ENCODE measurements at regions not wholly inside any gene's neighbourhood (a gene's known extent, or its start where the extent isn't known, plus 50 kb on each side); places are given as distances from the start of the nearest gene placed in this dataset.

- no CpG with 5 or more reads among the region's 3 CpGs for WGBS, 2 experiments (ENCODE audit: insufficient coverage in 2 of 2)
- peaks cover 4% of the 10 kb centered on the region for H3K4me1 ChIP-seq (ENCODE audit: control insufficient read depth, insufficient read depth, low read length, poor library complexity, severe bottlenecking)
- H3K9me3 ChIP-seq (ENCODE audit: control insufficient read depth, low read length) = no peaks in the 10 kb centered on the region
- no peak overlapping the region for H3K27ac ChIP-seq (ENCODE audit: low read depth, low read length, severe bottlenecking)
- no peaks in the 10 kb centered on the region for H3K36me3 ChIP-seq (ENCODE audit: control insufficient read depth, insufficient read depth, low read length)
- no peak overlapping the region for H3K4me3 ChIP-seq (ENCODE audit: extremely low read depth, insufficient read depth, low read length, poor library complexity, severe bottlenecking)
Measured at GRCh38 chr15:81511138-81511537, 137.1 kb upstream of the TMC3 start.

- no peaks in the 10 kb centered on the region for H3K4me1 ChIP-seq (ENCODE audit: control insufficient read depth, insufficient read depth, low read length, poor library complexity, severe bottlenecking)
- H3K4me3 ChIP-seq (ENCODE audit: extremely low read depth, insufficient read depth, low read length, poor library complexity, severe bottlenecking) = no peak overlapping the region
- no peaks in the 10 kb centered on the region for H3K9me3 ChIP-seq (ENCODE audit: control insufficient read depth, low read length)
- 67 to 82% methylated on average over 2 to 3 of the region's 3 CpGs for WGBS, 2 experiments (ENCODE audit: insufficient coverage in 2 of 2)
- no peak overlapping the region for H3K27ac ChIP-seq (ENCODE audit: low read depth, low read length, severe bottlenecking)
- no peaks in the 10 kb centered on the region for H3K36me3 ChIP-seq (ENCODE audit: control insufficient read depth, insufficient read depth, low read length)
Measured at GRCh38 chr15:81507831-81508230, 133.8 kb upstream of the TMC3 start.

DNA sequence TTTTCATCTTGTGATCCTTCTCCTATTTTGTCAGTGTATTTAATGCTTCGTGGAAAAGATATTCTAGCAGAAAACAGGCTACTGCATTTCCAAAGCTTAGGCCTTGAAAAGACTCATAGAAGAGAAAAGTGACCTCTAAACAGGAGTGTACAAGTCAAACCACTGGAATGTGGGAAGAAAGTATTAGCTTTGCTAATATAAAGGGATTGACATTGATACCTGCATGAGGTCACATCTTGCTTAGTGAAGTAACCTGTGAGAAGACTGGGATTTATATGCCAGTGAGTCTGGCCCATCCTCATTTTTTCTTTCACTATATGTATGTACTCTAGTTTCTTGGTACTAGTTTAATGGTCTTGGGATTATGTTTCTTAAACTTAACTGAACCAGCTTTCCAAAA lies 132.9 kb upstream of the TMC3 start:
- Histone ChIP-seq H3K9me3 (ENCODE audit: control insufficient read depth, low read length) (no peaks in the 10 kb centered on the region), H3K4me3 (ENCODE audit: extremely low read depth, insufficient read depth, low read length, poor library complexity, severe bottlenecking) (no peak overlapping the region), H3K27ac (ENCODE audit: low read depth, low read length, severe bottlenecking) (no peak overlapping the region), H3K36me3 (ENCODE audit: control insufficient read depth, insufficient read depth, low read length) (no peaks in the 10 kb centered on the region), H3K4me1 (ENCODE audit: control insufficient read depth, insufficient read depth, low read length, poor library complexity, severe bottlenecking) (no peaks in the 10 kb centered on the region)
- WGBS, 2 experiments (ENCODE audit: insufficient coverage in 2 of 2) = 80% methylated on average over 1 of the region's 1 CpG; no CpG with 5 or more reads in 1 of the 2 experiments

DNA sequence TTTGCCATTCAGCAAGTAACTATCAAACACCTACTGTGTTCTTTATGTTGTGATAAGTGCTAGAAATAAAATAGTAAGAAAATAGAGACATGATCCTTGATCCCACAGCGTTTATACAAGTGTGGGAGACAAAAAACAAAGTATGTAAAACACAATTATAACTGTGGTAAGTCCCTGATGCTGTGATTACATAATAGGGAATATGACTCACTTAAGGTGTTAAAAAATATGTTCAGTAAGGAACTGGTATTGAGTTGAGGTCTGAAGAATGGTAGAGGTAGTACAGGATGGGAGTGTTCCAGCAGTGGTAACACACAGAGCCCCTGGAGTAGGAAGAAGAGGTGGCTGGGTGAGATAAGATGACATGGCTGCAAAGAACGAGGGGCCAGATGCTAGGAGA lies 132.1 kb upstream of the TMC3 start:
- no peaks in the 10 kb centered on the region for H3K4me1 ChIP-seq (ENCODE audit: control insufficient read depth, insufficient read depth, low read length, poor library complexity, severe bottlenecking)
- H3K4me3 ChIP-seq (ENCODE audit: extremely low read depth, insufficient read depth, low read length, poor library complexity, severe bottlenecking) = no peak overlapping the region
- 67 to 96% methylated on average over 1 to 2 of the region's 2 CpGs for WGBS, 2 experiments (ENCODE audit: insufficient coverage in 2 of 2)
- H3K36me3 ChIP-seq (ENCODE audit: control insufficient read depth, insufficient read depth, low read length) = no peaks in the 10 kb centered on the region
- H3K9me3 ChIP-seq (ENCODE audit: control insufficient read depth, low read length) = no peaks in the 10 kb centered on the region
- H3K27ac ChIP-seq (ENCODE audit: low read depth, low read length, severe bottlenecking) = no peak overlapping the region

- Histone ChIP-seq H3K9me3 (ENCODE audit: control insufficient read depth, low read length) (no peaks in the 10 kb centered on the region), H3K27ac (ENCODE audit: low read depth, low read length, severe bottlenecking) (no peak overlapping the region), H3K4me3 (ENCODE audit: extremely low read depth, insufficient read depth, low read length, poor library complexity, severe bottlenecking) (no peak overlapping the region), H3K4me1 (ENCODE audit: control insufficient read depth, insufficient read depth, low read length, poor library complexity, severe bottlenecking) (no peaks in the 10 kb centered on the region), H3K36me3 (ENCODE audit: control insufficient read depth, insufficient read depth, low read length) (no peaks in the 10 kb centered on the region)
- 80 to 100% methylated on average over 1 of the region's 4 CpGs for WGBS, 2 experiments (ENCODE audit: insufficient coverage in 2 of 2)
Measured at GRCh38 chr15:81504170-81504905, 130.3 kb upstream of the TMC3 start.

- H3K4me3 ChIP-seq (ENCODE audit: extremely low read depth, insufficient read depth, low read length, poor library complexity, severe bottlenecking) = no peak overlapping the region
- H3K36me3 ChIP-seq (ENCODE audit: control insufficient read depth, insufficient read depth, low read length) = no peaks in the 10 kb centered on the region
- H3K9me3 ChIP-seq (ENCODE audit: control insufficient read depth, low read length) = no peaks in the 10 kb centered on the region
- 86 to 100% methylated on average over 1 to 2 of the region's 4 CpGs for WGBS, 2 experiments (ENCODE audit: insufficient coverage in 2 of 2)
- H3K4me1 ChIP-seq (ENCODE audit: control insufficient read depth, insufficient read depth, low read length, poor library complexity, severe bottlenecking) = no peaks in the 10 kb centered on the region
- no peak overlapping the region for H3K27ac ChIP-seq (ENCODE audit: low read depth, low read length, severe bottlenecking)
Measured at GRCh38 chr15:81502439-81502838, 128.4 kb upstream of the TMC3 start.

DNA sequence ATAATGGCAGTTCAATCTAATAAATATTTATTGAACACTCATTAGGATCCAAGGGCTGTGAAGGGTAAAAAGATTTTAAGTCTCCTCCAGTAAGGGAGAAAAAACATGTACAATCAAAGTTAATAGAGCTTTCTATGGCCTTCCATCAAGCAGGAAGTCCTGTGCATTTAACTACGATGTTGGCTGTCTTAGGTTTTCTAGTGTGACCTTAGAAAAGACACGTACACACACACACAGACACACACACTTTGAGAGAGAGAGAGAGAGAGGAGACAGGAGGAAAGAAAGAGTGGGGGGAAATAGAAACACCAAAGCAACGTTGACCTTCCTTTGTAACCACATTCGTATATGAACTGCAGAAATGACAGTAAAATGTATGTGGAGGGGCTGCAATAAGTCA lies 126.1 kb upstream of the TMC3 start:
- H3K4me1 ChIP-seq (ENCODE audit: control insufficient read depth, insufficient read depth, low read length, poor library complexity, severe bottlenecking) = no peaks in the 10 kb centered on the region
- 91 to 100% methylated on average over 2 of the region's 4 CpGs for whole genome bisulfite sequencing, 2 experiments (ENCODE audit: insufficient coverage in 2 of 2)
- no peaks in the 10 kb centered on the region for H3K9me3 ChIP-seq (ENCODE audit: control insufficient read depth, low read length)
- no peak overlapping the region for H3K4me3 ChIP-seq (ENCODE audit: extremely low read depth, insufficient read depth, low read length, poor library complexity, severe bottlenecking)
- H3K27ac ChIP-seq (ENCODE audit: low read depth, low read length, severe bottlenecking) = no peak overlapping the region
- no peaks in the 10 kb centered on the region for H3K36me3 ChIP-seq (ENCODE audit: control insufficient read depth, insufficient read depth, low read length)

GRCh38 chr15:81498294-81498693 lies 124.3 kb upstream of the TMC3 start:
- Histone ChIP-seq H3K4me1 (ENCODE audit: control insufficient read depth, insufficient read depth, low read length, poor library complexity, severe bottlenecking) (no peaks in the 10 kb centered on the region), H3K27ac (ENCODE audit: low read depth, low read length, severe bottlenecking) (no peak overlapping the region), H3K4me3 (ENCODE audit: extremely low read depth, insufficient read depth, low read length, poor library complexity, severe bottlenecking) (no peak overlapping the region), H3K36me3 (ENCODE audit: control insufficient read depth, insufficient read depth, low read length) (no peaks in the 10 kb centered on the region), H3K9me3 (ENCODE audit: control insufficient read depth, low read length) (no peaks in the 10 kb centered on the region)
- 89 to 98% methylated on average over 6 of the region's 6 CpGs for WGBS, 2 experiments (ENCODE audit: insufficient coverage in 2 of 2)

GRCh38 chr15:81497238-81497637 lies 123.2 kb upstream of the TMC3 start:
- Histone ChIP-seq H3K27ac (ENCODE audit: low read depth, low read length, severe bottlenecking) (no peak overlapping the region), H3K36me3 (ENCODE audit: control insufficient read depth, insufficient read depth, low read length) (no peaks in the 10 kb centered on the region), H3K4me3 (ENCODE audit: extremely low read depth, insufficient read depth, low read length, poor library complexity, severe bottlenecking) (no peak overlapping the region), H3K9me3 (ENCODE audit: control insufficient read depth, low read length) (no peaks in the 10 kb centered on the region), H3K4me1 (ENCODE audit: control insufficient read depth, insufficient read depth, low read length, poor library complexity, severe bottlenecking) (no peaks in the 10 kb centered on the region)
- 73 to 98% methylated on average over 3 to 6 of the region's 6 CpGs for WGBS, 2 experiments (ENCODE audit: insufficient coverage in 2 of 2)

- Histone ChIP-seq H3K36me3 (ENCODE audit: control insufficient read depth, insufficient read depth, low read length) (no peaks in the 10 kb centered on the region), H3K27ac (ENCODE audit: low read depth, low read length, severe bottlenecking) (no peak overlapping the region), H3K4me1 (ENCODE audit: control insufficient read depth, insufficient read depth, low read length, poor library complexity, severe bottlenecking) (no peaks in the 10 kb centered on the region), H3K9me3 (ENCODE audit: control insufficient read depth, low read length) (no peaks in the 10 kb centered on the region), H3K4me3 (ENCODE audit: extremely low read depth, insufficient read depth, low read length, poor library complexity, severe bottlenecking) (no peak overlapping the region)
- 73 to 78% methylated on average over 3 to 5 of the region's 8 CpGs for WGBS, 2 experiments (ENCODE audit: insufficient coverage in 2 of 2)
Measured at GRCh38 chr15:81495780-81496467, 121.9 kb upstream of the TMC3 start.
